HepG2 (cell line): ENCODE measurements at regions not wholly inside any gene's neighbourhood (a gene's known extent, or its start where the extent isn't known, plus 50 kb on each side); places are given as distances from the start of the nearest gene placed in this dataset.

Experiments
- CTCF ChIP-seq: sonication (generic); formaldehyde crosslinking; IDR thresholded peaks from 2 replicates; pipeline ENCODE4 v1.5.0; 2020; ENCODE audit warnings: mild to moderate bottlenecking, missing genetic modification reagents, moderate library complexity
- HMGA1 ChIP-seq: sonication (generic); formaldehyde crosslinking; conservative IDR thresholded peaks from 2 replicates; pipeline ENCODE4 v1.4.0; 2020; ENCODE audit warnings: missing genetic modification reagents
- KDM5B ChIP-seq: sonication (generic); formaldehyde crosslinking; IDR thresholded peaks from 2 replicates; pipeline ENCODE4 v1.4.0; 2020; ENCODE audit warnings: missing genetic modification reagents, mild to moderate bottlenecking, borderline replicate concordance
- KLF13 ChIP-seq: sonication (generic); formaldehyde crosslinking; IDR thresholded peaks from 2 replicates; pipeline ENCODE4 v1.4.0; 2020; ENCODE audit warnings: mild to moderate bottlenecking, missing genetic modification reagents
- MIER3 ChIP-seq: IDR thresholded peaks from 2 replicates; pipeline ENCODE4 v1.6.1; 2016; ENCODE audit warnings: missing compliant biosample characterization, borderline replicate concordance
- NCOA2 ChIP-seq: sonication (generic); formaldehyde crosslinking; IDR thresholded peaks from 2 replicates; pipeline ENCODE4 v1.8.0; 2022; ENCODE audit warnings: inconsistent platforms
- PATZ1 ChIP-seq: sonication (generic); formaldehyde crosslinking; IDR thresholded peaks from 2 replicates; pipeline ENCODE4 v1.4.0; 2020; ENCODE audit warnings: missing genetic modification reagents
- POLR2A ChIP-seq, 2 experiments: IDR thresholded peaks; 2 replicates each; pipeline ENCODE4 v1.6.1; 2011; ENCODE audit warnings: low read depth in 2 of 2, low read length in 2 of 2, mild to moderate bottlenecking in 1 of 2, moderate library complexity in 1 of 2; ENCODE audit not compliant: insufficient read depth in 1 of 2
- RXRA ChIP-seq: sonication (generic); formaldehyde crosslinking; IDR thresholded peaks from 2 replicates; pipeline ENCODE4 v1.5.1; 2020; ENCODE audit warnings: missing genetic modification reagents
- SMARCC2 ChIP-seq: fragments of 450-650 bp; IDR thresholded peaks from 2 replicates; pipeline ENCODE4 v1.6.1; 2017; ENCODE audit warnings: antibody characterized with exemption, mild to moderate bottlenecking
- USF2 ChIP-seq, 2 experiments: sonication (generic) in 1 of 2; formaldehyde crosslinking in 1 of 2; IDR thresholded peaks; 2 replicates each; pipeline versions ENCODE4 v1.5.1 to v1.6.1; 2011 to 2020; ENCODE audit warnings: borderline replicate concordance in 1 of 2, low read depth in 1 of 2, low read length in 1 of 2, mild to moderate bottlenecking in 1 of 2, missing genetic modification reagents in 1 of 2, moderate library complexity in 1 of 2
- ZBTB40 ChIP-seq, 2 experiments: fragments of 450-650 bp in 1 of 2; sonication (generic) in 1 of 2; formaldehyde crosslinking in 1 of 2; IDR thresholded peaks; 2 replicates each; pipeline versions ENCODE4 v1.6.1 to v1.8.0; 2016 to 2022; ENCODE audit warnings: antibody characterized with exemption in 1 of 2, mild to moderate bottlenecking in 1 of 2, missing genetic modification reagents in 1 of 2

- TF ChIP-seq USF2 (IDR thresholded peaks at IDR 0.05; ENCODE audit: low read depth, low read length) (no peak), USF2 (CRISPR knock-in tag; IDR thresholded peaks at IDR 0.05; ENCODE audit: borderline replicate concordance) (no peak), HMGA1 (CRISPR knock-in tag) (no peak), CTCF (CRISPR knock-in tag) (no peak), MIER3 (CRISPR knock-in tag) (no peak), PATZ1 (CRISPR knock-in tag) (no peak), ZBTB40 (IDR thresholded peaks at IDR 0.05) (no peak), ZBTB40 (CRISPR knock-in tag; IDR thresholded peaks at IDR 0.05) (no peak), KDM5B (CRISPR knock-in tag) (no peak), NCOA2 (CRISPR knock-in tag) (no peak), KLF13 (CRISPR knock-in tag) (no peak), POLR2A (IDR thresholded peaks at IDR 0.05; ENCODE audit: insufficient read depth in 1 of 2, low read depth in 2 of 2, low read length in 2 of 2) (no peak), SMARCC2 (no peak), RXRA (CRISPR knock-in tag) (no peak)
These were observed 195.2 kb upstream of the COX10 start for GRCh38 chr17:13874134-13874533.
